ENCODE measurements at regions not wholly inside any gene's neighbourhood (a gene's known extent, or its start where the extent isn't known, plus 50 kb on each side); places are given as distances from the start of the nearest gene placed in this dataset.
"Not testable (repeated sequence)": the region's sequence is repeated elsewhere in the genome, so short reads cannot be mapped to it uniquely, and the experiment has no call there.

- no peak for DNase-seq
These were observed 863.6 kb downstream of the FAM181B start for GRCh38 chr11:81870066-81870412.

DNA sequence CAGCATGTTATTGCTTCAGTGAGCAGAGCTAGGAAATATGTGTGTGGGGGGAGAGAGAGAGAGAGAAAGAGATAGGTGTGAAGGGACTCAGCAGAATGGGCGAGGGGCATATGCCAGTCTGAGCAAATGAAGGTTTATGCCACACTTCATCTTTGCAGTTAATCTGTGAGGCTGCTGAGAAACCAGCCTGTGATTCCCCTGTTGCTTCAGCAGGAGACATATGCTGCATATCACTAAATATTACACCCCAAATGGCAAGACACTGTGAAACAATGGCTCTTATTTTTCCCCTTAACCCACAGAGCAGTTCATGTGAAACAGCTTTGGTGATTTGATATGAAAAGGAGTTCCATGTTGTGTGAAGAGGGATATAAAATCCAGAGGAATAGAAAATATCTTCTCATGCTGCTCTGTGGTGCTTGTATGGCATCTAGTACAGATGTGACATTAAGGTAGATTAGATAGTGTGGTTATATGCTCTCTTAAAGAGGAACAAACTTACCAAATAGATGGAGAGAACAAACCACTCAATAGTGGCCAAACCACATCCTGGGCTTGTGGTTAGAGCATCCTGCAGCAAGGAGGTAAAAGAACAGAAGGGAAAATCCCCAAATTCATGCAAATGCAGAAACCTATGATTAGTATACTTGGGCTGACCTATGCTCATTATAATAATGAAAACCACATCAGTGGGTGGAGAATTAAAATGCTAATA lies 864.2 kb downstream of the FAM181B start:
- peak; percentile 47 for DNase-seq

GRCh38 chr11:81866896-81867295 lies 866.8 kb downstream of the FAM181B start:
- no peak for DNase-seq

DNA sequence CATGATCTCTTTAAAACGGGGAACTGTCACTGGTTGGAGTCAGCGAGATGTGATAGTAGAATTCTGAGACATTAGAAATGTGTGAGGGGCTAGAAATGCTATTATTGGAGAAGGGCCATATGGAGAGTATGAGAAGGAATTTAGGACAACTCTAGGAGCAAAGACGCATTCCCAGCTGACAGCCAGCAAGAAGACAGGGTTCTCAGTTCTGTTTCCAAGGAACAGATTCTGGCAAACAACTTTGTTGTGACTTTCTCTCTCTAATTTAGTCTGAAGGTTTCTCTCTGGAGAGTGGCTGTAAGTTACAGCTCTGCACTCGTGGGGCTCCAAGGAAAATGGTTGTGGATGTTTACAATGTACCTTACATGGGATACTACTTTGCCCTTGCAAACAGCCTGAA lies 876.3 kb downstream of the FAM181B start:
- DNase-seq: no peak

GRCh38 chr11:81853791-81854190 lies 879.9 kb downstream of the FAM181B start:
- no peak for DNase-seq

DNA sequence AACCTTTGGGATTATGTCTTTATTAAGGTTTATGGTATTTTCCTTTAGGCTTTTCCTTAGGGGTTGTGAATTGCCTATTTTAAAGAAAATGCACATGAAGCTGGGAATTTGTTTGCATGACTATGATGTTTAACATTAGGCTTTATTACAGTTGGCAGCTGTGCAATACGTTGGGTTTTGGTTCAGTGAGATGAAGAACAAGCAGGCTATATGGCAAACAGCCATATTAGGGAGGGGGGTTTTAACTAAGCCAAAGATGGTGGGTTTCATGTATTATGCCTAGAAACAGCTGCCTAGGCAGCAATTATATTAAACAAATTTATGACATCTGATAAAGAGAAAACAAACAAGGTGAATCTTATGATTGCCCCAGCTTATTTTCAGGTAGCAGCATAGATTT lies 880.8 kb downstream of the FAM181B start:
- DNase-seq: no peak

DNA sequence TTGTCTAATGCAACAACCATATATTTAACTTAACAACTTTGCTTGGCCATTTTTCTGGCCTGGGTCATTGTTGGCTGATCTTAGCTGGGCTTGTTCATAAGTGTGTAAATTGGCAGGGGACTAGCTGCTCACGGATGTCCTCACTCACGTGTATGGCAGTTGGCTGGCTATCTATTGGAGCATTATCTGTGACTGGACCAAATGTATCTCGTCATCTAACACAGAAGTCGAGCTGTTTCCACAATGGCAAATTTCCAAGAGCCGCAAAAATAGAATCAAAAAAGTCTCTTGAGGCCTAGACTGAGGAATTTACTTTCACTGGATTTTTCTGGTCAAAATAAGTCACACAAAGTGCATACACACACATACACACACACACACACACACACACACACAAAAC lies 893.3 kb downstream of the FAM181B start:
- DNase-seq: peak; percentile 32

GRCh38 chr11:81839976-81840375 lies 893.7 kb downstream of the FAM181B start:
- peak; percentile 29 for DNase-seq

DNA sequence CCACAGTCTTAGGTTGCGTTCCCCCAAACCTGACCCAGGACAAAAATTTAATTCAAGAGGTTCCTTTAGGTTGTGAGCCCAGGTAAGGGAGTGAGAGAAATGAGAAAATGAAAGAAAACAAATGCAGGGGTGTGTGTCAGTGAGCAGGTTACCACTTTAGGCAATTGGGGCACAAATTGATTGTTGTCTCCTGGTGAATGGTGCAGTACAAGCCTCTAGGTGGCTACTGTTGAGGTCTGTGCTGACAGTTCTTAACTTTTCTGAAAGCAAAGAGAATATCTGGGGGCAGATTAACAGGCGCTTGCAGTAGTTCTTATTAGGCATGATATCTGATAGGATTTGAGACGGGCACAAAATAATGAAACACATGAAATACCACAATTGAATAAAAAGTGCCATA lies 894.6 kb downstream of the FAM181B start:
- no peak for DNase-seq

DNA sequence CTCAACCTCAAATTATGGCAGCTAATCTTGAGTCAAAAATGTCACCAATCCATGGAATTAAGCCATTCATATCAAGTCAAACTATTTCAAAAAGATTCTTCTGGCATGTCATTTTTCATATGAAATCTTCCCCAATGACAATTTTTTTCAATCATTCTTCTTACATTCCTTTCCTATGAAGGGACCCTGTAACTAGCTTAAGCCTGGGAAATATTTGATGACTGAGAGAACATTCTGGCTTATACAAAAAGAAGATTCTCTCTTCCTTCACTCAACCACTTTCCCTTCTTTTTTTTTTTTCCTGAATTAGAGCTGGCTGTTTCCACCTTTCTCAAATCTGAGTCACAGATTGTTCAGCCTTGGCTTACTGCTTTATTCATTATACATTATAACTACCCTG lies 903.7 kb downstream of the FAM181B start:
- DNase-seq: peak; percentile 2

DNA sequence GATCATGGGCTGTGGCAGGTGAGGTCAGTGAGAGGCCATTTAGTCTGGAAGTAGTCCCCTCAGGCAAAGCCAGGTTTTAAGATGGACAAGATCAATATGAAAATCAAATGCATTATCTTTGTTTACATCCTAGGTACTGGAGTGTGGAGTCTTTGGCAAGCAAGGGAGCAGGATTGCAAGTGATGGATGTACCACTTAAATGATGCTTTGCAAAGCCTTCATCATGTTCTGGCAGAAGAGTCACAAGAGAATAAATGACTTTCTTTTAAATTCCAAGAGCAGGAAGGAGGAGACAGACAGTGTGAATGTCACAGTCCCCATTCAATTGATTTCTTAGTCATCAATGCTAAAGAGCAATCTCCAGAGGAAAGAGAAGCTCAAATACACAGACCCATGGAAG lies 908.3 kb downstream of the FAM181B start:
- DNase-seq: no peak

DNA sequence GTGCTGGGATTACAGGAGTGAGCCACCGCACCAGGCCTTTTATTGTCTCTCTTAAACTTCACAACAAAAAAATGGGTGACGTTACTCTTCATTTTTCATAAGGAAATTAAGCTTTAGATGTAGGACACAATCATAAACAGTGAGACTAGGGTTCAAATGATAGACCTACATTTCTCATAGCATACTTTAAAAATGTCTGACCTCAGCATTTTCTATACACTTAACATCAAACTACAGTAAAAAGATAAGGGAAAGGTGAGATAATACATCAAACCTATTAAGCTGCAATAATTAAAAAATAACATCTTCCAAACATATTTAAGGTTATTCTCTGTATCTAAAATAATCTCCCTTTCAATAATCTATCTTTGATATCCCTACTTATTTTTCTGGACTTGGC lies 914.2 kb downstream of the FAM181B start:
- DNase-seq: no peak

GRCh38 chr11:81804858-81805257 lies 928.8 kb downstream of the FAM181B start:
- no peak for DNase-seq

DNA sequence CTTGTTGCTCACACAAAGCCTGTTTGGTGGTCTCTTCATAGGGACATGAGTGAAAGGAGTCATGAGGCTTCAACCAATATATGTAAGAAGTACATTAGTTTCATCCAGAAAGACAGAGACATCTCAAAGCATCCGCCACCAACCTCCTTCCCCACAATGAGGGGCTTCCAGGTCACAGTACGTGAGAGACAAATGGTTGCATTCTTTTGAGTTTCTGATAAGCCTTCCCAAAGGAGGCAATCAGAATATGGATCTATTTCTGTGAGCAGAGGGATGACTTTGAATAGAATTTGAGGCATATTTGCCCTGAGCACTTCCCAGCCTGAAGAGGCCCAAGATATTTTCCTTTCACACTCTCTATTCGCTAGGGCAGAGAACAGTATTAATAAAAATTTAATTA lies 931.1 kb downstream of the FAM181B start:
- DNase-seq: no peak

- no peak for DNase-seq
These were observed 941.2 kb downstream of the FAM181B start for GRCh38 chr11:81792416-81792815.

- DNase-seq: peak; percentile 81
These were observed 946.0 kb downstream of the FAM181B start for GRCh38 chr11:81787584-81788049.

DNA sequence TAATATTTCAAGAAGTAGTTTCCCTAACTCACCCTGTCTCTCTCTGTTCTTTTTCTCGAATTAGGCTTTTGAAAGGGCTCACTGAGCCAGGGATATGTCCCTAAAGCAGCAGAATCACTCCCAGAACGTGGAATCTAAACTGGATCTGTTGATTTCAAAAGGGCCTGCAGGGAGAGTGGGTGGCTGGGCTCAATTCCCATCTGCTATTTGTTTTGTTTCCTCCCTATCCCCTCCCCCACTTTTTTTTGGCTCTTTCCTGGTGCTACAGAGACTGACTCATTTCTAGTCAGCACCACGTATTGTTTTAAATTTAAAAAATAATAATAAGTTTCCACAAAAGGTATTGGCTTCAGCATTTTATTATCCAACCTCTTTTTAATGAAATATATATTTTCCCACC lies 961.5 kb downstream of the FAM181B start:
- DNase-seq: peak; percentile 38

DNA sequence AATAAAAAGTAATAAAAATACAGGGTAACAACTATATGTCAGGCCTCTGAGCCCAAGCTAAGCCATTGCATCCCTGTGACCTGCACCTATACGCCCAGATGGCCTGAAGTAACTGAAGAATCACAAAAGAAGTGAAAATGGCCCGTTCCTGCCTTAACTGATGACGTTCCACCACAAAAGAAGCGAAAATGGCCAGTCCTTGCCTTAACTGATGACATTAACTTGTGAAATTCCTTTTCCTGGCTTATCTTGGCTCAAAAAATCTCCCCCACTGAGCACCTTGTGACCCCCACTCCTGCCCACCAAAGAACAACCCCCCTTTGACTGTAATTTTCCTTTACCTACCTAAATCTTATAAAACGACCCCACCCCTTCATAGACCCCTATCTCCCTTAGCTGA lies 963.8 kb downstream of the FAM181B start:
- not testable (repeated sequence) for DNase-seq

- DNase-seq: no peak
These were observed 976.6 kb downstream of the FAM181B start for GRCh38 chr11:81756864-81757595.

- no peak for DNase-seq
These were observed 984.4 kb downstream of the FAM181B start for GRCh38 chr11:81749245-81749644.

GRCh38 chr11:81744336-81745116 lies 989.1 kb downstream of the FAM181B start:
- DNase-seq: no peak

DNA sequence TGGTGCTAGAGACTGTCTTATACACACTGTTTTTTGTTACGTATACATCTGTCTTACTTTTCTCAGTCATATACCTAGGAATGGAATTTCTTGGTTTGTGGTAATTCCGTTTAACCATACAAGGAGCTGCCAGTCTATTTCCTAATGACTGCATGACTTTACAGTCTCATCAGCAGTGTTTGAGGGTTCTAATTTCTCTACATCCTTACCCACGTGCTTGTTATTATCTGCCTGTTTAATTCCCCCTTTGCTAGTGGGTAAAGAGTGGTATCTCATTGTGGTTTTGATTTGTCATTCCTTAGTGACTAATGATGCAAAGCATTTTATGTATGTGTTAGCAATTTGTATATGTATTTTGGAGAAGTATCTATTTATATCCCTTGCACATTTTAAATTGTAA lies 1008.0 kb downstream of the FAM181B start:
- peak; percentile 80 for DNase-seq

DNA sequence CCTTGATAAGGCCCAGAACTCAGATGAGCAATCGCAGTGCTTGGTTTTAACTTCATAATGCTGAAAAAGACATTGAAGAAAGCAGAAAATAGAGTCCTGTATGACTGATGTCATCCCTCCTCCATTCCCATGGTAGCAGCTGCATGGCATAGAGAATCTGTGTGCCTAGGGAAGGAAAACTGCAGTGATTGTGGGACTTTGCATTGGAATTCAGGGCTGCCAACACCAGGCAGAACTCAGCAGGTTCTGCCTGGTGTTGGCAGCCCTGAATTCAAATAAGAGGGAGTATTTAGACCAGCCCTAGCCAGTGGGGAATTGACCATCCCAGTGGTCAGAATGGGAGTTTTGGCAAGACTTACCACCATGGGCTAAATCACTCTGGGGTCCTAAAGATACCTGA lies 1016.0 kb downstream of the FAM181B start:
- no peak for DNase-seq

- DNase-seq: no peak
These were observed 1025.8 kb downstream of the FAM181B start for GRCh38 chr11:81707881-81708280.
